ENCODE measurements at regions not wholly inside any gene's neighbourhood (a gene's known extent, or its start where the extent isn't known, plus 50 kb on each side); places are given as distances from the start of the nearest gene placed in this dataset.

GRCh38 chr13:44750630-44751029 lies 174.5 kb upstream of the TSC22D1 start:
- Histone ChIP-seq H3K4me3 (ENCODE audit: extremely low read depth, insufficient read depth, low read length, poor library complexity, severe bottlenecking) (no peak overlapping the region), H3K27ac (ENCODE audit: low read depth, low read length, severe bottlenecking) (no peak overlapping the region), H3K9me3 (ENCODE audit: control insufficient read depth, low read length) (no peaks in the 10 kb centered on the region), H3K4me1 (ENCODE audit: control insufficient read depth, insufficient read depth, low read length, poor library complexity, severe bottlenecking) (peaks cover 8% of the 10 kb centered on the region), H3K36me3 (ENCODE audit: control insufficient read depth, insufficient read depth, low read length) (no peaks in the 10 kb centered on the region)
- WGBS, 2 experiments (ENCODE audit: insufficient coverage in 2 of 2): 100% methylated on average over 1 of the region's 1 CpG

DNA sequence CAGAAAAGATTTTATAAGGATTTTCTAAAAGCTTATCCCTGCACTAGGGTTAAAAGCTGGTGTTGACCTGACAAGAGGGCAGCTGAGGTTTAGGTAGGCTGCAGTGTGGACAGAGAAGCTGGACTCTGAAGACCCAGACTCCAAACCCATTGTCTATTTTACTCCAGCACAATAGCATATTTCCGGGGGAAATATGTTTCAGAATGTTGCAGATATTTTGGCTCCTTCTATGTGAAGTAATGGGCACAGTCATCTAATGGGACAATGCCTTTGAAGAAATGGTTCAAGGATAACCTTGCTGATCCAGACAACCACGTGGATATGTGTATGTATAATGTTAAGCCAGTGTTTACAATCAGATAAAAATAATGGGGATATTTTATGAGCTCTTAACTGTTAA lies 173.8 kb upstream of the TSC22D1 start:
- no peaks in the 10 kb centered on the region for H3K9me3 ChIP-seq (ENCODE audit: control insufficient read depth, low read length)
- H3K36me3 ChIP-seq (ENCODE audit: control insufficient read depth, insufficient read depth, low read length): no peaks in the 10 kb centered on the region
- peaks cover 6% of the 10 kb centered on the region for H3K4me1 ChIP-seq (ENCODE audit: control insufficient read depth, insufficient read depth, low read length, poor library complexity, severe bottlenecking)
- no peak overlapping the region for H3K4me3 ChIP-seq (ENCODE audit: extremely low read depth, insufficient read depth, low read length, poor library complexity, severe bottlenecking)
- H3K27ac ChIP-seq (ENCODE audit: low read depth, low read length, severe bottlenecking): no peak overlapping the region
- WGBS, 2 experiments (ENCODE audit: insufficient coverage in 2 of 2): 80% methylated on average over 1 of the region's 2 CpGs; no CpG with 5 or more reads in 1 of the 2 experiments

DNA sequence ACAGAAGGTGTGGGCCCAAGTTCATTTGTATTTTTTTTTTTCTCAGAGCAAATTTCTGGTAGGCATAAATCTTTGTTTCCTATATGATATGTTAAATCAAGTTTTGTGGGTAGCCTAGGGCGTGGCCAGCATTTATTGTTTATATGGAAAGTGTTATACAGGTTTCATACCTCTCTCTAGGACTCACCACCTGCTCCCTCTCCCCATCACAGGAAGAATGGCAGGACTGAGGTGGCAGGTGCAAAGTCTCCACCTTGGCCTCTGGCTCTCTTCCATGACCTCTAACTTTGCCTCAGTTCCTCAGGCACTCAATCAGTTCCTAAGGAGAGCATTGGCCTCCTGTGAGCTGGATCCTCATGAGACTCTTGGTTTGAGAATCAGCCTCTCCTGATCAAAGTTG lies 172.3 kb upstream of the TSC22D1 start:
- Histone ChIP-seq H3K27ac (ENCODE audit: low read depth, low read length, severe bottlenecking) (no peak overlapping the region), H3K4me1 (ENCODE audit: control insufficient read depth, insufficient read depth, low read length, poor library complexity, severe bottlenecking) (peaks cover 6% of the 10 kb centered on the region), H3K36me3 (ENCODE audit: control insufficient read depth, insufficient read depth, low read length) (no peaks in the 10 kb centered on the region), H3K9me3 (ENCODE audit: control insufficient read depth, low read length) (no peaks in the 10 kb centered on the region), H3K4me3 (ENCODE audit: extremely low read depth, insufficient read depth, low read length, poor library complexity, severe bottlenecking) (no peak overlapping the region)
- WGBS, 2 experiments (ENCODE audit: insufficient coverage in 2 of 2): no CpG with 5 or more reads among the region's 1 CpG

DNA sequence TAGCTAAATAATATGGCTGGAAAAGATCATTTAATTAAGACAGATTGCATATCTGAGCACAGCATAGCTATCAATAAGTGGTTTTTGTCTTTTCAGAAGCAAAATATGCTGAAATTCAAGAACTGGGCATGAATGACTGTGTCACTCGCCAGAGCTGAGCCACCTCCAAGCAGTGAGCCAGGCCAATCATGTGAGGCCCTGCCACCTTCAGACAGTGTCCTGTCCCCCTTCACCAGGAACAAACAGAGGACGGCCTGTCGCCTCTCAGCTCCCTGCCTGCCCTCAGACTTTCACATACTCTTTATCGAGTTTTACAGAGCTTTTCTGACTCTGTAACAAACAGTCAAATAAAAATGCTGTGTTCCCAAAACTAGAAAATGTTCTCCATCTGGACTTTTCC lies 171.0 kb upstream of the TSC22D1 start:
- Histone ChIP-seq H3K9me3 (ENCODE audit: control insufficient read depth, low read length) (no peaks in the 10 kb centered on the region), H3K27ac (ENCODE audit: low read depth, low read length, severe bottlenecking) (no peak overlapping the region), H3K4me3 (ENCODE audit: extremely low read depth, insufficient read depth, low read length, poor library complexity, severe bottlenecking) (no peak overlapping the region), H3K36me3 (ENCODE audit: control insufficient read depth, insufficient read depth, low read length) (no peaks in the 10 kb centered on the region), H3K4me1 (ENCODE audit: control insufficient read depth, insufficient read depth, low read length, poor library complexity, severe bottlenecking) (no peaks in the 10 kb centered on the region)
- 73 to 81% methylated on average over 4 of the region's 4 CpGs for WGBS, 2 experiments (ENCODE audit: insufficient coverage in 2 of 2)

GRCh38 chr13:44746690-44747089 lies 170.6 kb upstream of the TSC22D1 start:
- no peaks in the 10 kb centered on the region for H3K4me1 ChIP-seq (ENCODE audit: control insufficient read depth, insufficient read depth, low read length, poor library complexity, severe bottlenecking)
- no peaks in the 10 kb centered on the region for H3K9me3 ChIP-seq (ENCODE audit: control insufficient read depth, low read length)
- no peak overlapping the region for H3K27ac ChIP-seq (ENCODE audit: low read depth, low read length, severe bottlenecking)
- WGBS, 2 experiments (ENCODE audit: insufficient coverage in 2 of 2): 91 to 97% methylated on average over 4 of the region's 5 CpGs
- H3K4me3 ChIP-seq (ENCODE audit: extremely low read depth, insufficient read depth, low read length, poor library complexity, severe bottlenecking): no peak overlapping the region
- H3K36me3 ChIP-seq (ENCODE audit: control insufficient read depth, insufficient read depth, low read length): no peaks in the 10 kb centered on the region

DNA sequence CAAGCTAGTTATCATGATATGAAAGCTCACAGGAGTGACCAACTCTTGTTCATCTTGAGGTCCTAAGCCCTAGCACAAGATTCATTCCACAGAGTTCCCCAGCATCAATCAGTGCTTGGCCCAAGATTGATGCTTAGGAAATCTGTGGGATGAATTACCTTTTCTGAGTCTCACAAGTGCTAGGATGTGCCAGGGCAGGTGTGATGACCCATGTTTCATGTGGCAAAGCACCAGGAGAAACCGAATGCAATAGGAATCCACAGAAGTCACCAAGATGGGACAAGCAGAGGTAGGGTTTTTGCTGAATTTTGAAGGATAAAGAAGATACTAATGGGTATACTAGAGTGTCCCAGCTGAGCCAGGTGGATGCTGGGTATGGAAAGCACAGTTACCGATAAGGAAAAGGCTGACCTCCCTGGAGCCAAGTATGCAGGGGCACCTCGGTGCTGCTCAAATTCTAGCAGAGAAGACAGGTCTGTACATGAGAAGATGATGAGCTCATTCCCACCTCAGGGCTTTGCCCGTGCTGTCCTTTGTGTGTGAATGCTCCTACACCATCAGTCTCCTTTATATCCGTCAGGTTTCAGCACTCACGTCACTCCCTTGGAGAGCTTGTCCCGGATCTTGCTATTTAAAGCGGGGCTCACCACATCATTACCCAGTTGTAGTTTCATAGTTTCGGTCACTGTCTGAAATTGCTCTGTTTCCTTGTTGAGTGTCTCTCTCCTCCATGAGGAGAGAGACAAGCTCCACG lies 168.9 kb upstream of the TSC22D1 start:
- Histone ChIP-seq H3K9me3 (ENCODE audit: control insufficient read depth, low read length) (no peaks in the 10 kb centered on the region), H3K4me1 (ENCODE audit: control insufficient read depth, insufficient read depth, low read length, poor library complexity, severe bottlenecking) (no peaks in the 10 kb centered on the region), H3K36me3 (ENCODE audit: control insufficient read depth, insufficient read depth, low read length) (no peaks in the 10 kb centered on the region), H3K4me3 (ENCODE audit: extremely low read depth, insufficient read depth, low read length, poor library complexity, severe bottlenecking) (no peak overlapping the region), H3K27ac (ENCODE audit: low read depth, low read length, severe bottlenecking) (no peak overlapping the region)
- WGBS, 2 experiments (ENCODE audit: insufficient coverage in 2 of 2): 90 to 92% methylated on average over 5 to 9 of the region's 10 CpGs

DNA sequence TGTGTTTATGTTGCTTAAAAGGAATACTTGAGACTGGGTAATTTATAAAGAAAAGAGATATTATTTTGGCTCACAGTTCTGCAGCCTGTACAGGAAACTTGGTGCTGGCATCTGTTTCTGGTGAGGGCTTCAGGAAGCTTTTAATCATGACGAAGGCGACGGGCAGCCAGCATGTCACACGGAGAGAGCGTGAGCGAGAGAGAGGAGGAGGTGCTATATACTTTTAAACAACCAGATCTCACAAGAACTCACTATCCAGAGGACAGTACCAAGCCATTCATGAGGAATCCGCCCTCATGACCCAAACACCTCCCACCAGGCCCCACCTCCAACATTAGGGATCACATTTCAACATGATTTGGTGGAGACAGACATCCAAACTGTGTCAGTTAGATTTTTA lies 163.4 kb upstream of the TSC22D1 start:
- H3K9me3 ChIP-seq (ENCODE audit: control insufficient read depth, low read length): no peaks in the 10 kb centered on the region
- no peaks in the 10 kb centered on the region for H3K4me1 ChIP-seq (ENCODE audit: control insufficient read depth, insufficient read depth, low read length, poor library complexity, severe bottlenecking)
- H3K36me3 ChIP-seq (ENCODE audit: control insufficient read depth, insufficient read depth, low read length): no peaks in the 10 kb centered on the region
- no peak overlapping the region for H3K4me3 ChIP-seq (ENCODE audit: extremely low read depth, insufficient read depth, low read length, poor library complexity, severe bottlenecking)
- no peak overlapping the region for H3K27ac ChIP-seq (ENCODE audit: low read depth, low read length, severe bottlenecking)
- 80% methylated on average over 1 of the region's 7 CpGs; no CpG with 5 or more reads in 1 of the 2 experiments for WGBS, 2 experiments (ENCODE audit: insufficient coverage in 2 of 2)

- WGBS, 2 experiments (ENCODE audit: insufficient coverage in 2 of 2): 66 to 81% methylated on average over 3 to 4 of the region's 4 CpGs
- no peak overlapping the region for H3K27ac ChIP-seq (ENCODE audit: low read depth, low read length, severe bottlenecking)
- no peak overlapping the region for H3K4me3 ChIP-seq (ENCODE audit: extremely low read depth, insufficient read depth, low read length, poor library complexity, severe bottlenecking)
- H3K4me1 ChIP-seq (ENCODE audit: control insufficient read depth, insufficient read depth, low read length, poor library complexity, severe bottlenecking): peaks cover 1% of the 10 kb centered on the region
- no peaks in the 10 kb centered on the region for H3K9me3 ChIP-seq (ENCODE audit: control insufficient read depth, low read length)
- H3K36me3 ChIP-seq (ENCODE audit: control insufficient read depth, insufficient read depth, low read length): no peaks in the 10 kb centered on the region
These were observed 163.0 kb upstream of the TSC22D1 start for GRCh38 chr13:44739120-44739519.

GRCh38 chr13:44738463-44738862 lies 162.3 kb upstream of the TSC22D1 start:
- WGBS, 2 experiments (ENCODE audit: insufficient coverage in 2 of 2): 75 to 83% methylated on average over 1 of the region's 2 CpGs
- Histone ChIP-seq H3K4me1 (ENCODE audit: control insufficient read depth, insufficient read depth, low read length, poor library complexity, severe bottlenecking) (peaks cover 3% of the 10 kb centered on the region), H3K27ac (ENCODE audit: low read depth, low read length, severe bottlenecking) (no peak overlapping the region), H3K4me3 (ENCODE audit: extremely low read depth, insufficient read depth, low read length, poor library complexity, severe bottlenecking) (no peak overlapping the region), H3K36me3 (ENCODE audit: control insufficient read depth, insufficient read depth, low read length) (no peaks in the 10 kb centered on the region), H3K9me3 (ENCODE audit: control insufficient read depth, low read length) (no peaks in the 10 kb centered on the region)

GRCh38 chr13:44735806-44736205 lies 159.7 kb upstream of the TSC22D1 start:
- Histone ChIP-seq H3K27ac (ENCODE audit: low read depth, low read length, severe bottlenecking) (no peak overlapping the region), H3K36me3 (ENCODE audit: control insufficient read depth, insufficient read depth, low read length) (no peaks in the 10 kb centered on the region), H3K4me3 (ENCODE audit: extremely low read depth, insufficient read depth, low read length, poor library complexity, severe bottlenecking) (no peak overlapping the region), H3K4me1 (ENCODE audit: control insufficient read depth, insufficient read depth, low read length, poor library complexity, severe bottlenecking) (peaks cover 3% of the 10 kb centered on the region), H3K9me3 (ENCODE audit: control insufficient read depth, low read length) (no peaks in the 10 kb centered on the region)
- WGBS, 2 experiments (ENCODE audit: insufficient coverage in 2 of 2): 94 to 95% methylated on average over 4 of the region's 4 CpGs

DNA sequence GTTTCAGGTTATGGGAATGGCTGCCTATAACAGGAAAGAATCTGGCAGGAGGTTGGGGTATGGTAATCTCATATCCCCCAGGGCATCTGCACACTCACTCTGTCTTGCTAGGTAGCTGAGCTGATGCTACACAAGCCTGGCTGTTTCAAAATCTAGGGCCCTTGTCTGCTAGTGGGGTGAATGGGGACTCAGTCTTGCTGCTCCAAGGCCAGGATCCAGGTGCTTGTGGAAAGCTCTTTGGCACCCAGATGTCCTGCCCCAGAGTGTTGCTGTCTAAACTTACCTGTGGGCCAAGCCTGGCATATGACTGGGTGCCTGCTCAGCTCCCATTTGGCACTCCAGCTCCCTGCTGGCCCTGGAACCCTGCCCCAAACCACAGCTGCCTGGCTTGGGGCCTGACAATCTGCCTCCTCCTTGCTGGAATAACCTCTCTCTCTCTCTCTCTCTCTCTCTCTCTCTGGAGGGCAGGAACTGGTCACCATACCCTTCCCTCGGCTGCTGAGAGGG lies 158.1 kb upstream of the TSC22D1 start:
- H3K4me1 ChIP-seq (ENCODE audit: control insufficient read depth, insufficient read depth, low read length, poor library complexity, severe bottlenecking): peaks cover 3% of the 10 kb centered on the region
- WGBS, 2 experiments (ENCODE audit: insufficient coverage in 2 of 2): 100% methylated on average over 1 of the region's 1 CpG; no CpG with 5 or more reads in 1 of the 2 experiments
- no peaks in the 10 kb centered on the region for H3K9me3 ChIP-seq (ENCODE audit: control insufficient read depth, low read length)
- H3K36me3 ChIP-seq (ENCODE audit: control insufficient read depth, insufficient read depth, low read length): no peaks in the 10 kb centered on the region
- no peak overlapping the region for H3K27ac ChIP-seq (ENCODE audit: low read depth, low read length, severe bottlenecking)
- H3K4me3 ChIP-seq (ENCODE audit: extremely low read depth, insufficient read depth, low read length, poor library complexity, severe bottlenecking): no peak overlapping the region

All from mesodermal cell (in vitro differentiated cells).